IMR-90 (cell line): ENCODE measurements at regions not wholly inside any gene's neighbourhood (a gene's known extent, or its start where the extent isn't known, plus 50 kb on each side); places are given as distances from the start of the nearest gene placed in this dataset.
A peak's percentile ranks its signal among the peaks of the same experiment; 100 is the strongest.
"Not testable (repeated sequence)": the region's sequence is repeated elsewhere in the genome, so short reads cannot be mapped to it uniquely, and the experiment has no call there.

Source experiments
- ATAC-seq: fragments of 200-7000 bp; cut with Tn5 transposase; 2 replicates; pipeline ENCODE4 v1.9.1; 2020; ENCODE audit warnings: low read depth, mild to moderate bottlenecking, moderate library complexity
- BruUV-seq: library from RNA; stranded (reverse); fragments of 400-500 nt; replicated peaks from 2 replicates; lab custom pipeline; 2021; lab: Mats Ljungman, UMichigan
- CTCF ChIA-PET: fragments of 300-600 bp; formaldehyde crosslinking; extraction: SDS; loops from one replicate; lab custom pipeline; 2021; ENCODE audit warnings: antibody characterized with exemption; lab: Yijun Ruan, JAX
- POLR2A ChIA-PET: fragments of 300-600 bp; sonication (Branson Sonifier 250); formaldehyde crosslinking; loops from one replicate; lab custom pipeline; 2022; ENCODE audit warnings: antibody characterized with exemption; ENCODE audit not compliant: unreplicated experiment; lab: Charles Lee
- DNase-seq: peaks from one replicate; pipeline ENCODE4 v3.0.0; 2013
- H2AFZ ChIP-seq: replicated peaks from 2 replicates; pipeline ENCODE3; 2013; ENCODE audit warnings: low read length, mild to moderate bottlenecking; ENCODE audit not compliant: poor library complexity
- H2AK5ac ChIP-seq: 2 replicates; pipeline ENCODE4 v1.6.1; 2013; ENCODE audit warnings: low read depth, low read length, inconsistent platforms
- H2AK9ac ChIP-seq: replicated peaks from 2 replicates; pipeline ENCODE3; 2013; ENCODE audit warnings: mild to moderate bottlenecking, low read depth, low read length, moderate library complexity; ENCODE audit not compliant: poor library complexity
- H2BK120ac ChIP-seq: 2 replicates; pipeline ENCODE4 v1.6.1; 2013; ENCODE audit warnings: low read depth, low read length, inconsistent platforms
- H2BK15ac ChIP-seq: 3 replicates; pipeline ENCODE4 v1.6.1; 2013; ENCODE audit warnings: low read depth, low read length, inconsistent platforms
- H2BK20ac ChIP-seq: 2 replicates; pipeline ENCODE4 v1.6.1; 2013; ENCODE audit warnings: low read depth, mild to moderate bottlenecking, inconsistent platforms, low read length, moderate library complexity
- H2BK5ac ChIP-seq: 2 replicates; pipeline ENCODE4 v1.6.1; 2013; ENCODE audit warnings: mild to moderate bottlenecking, low read depth, low read length, inconsistent platforms; ENCODE audit not compliant: poor library complexity, severe bottlenecking
- H3K14ac ChIP-seq: replicated peaks from 2 replicates; pipeline ENCODE4 v1.6.1; 2013; ENCODE audit warnings: low read depth, low read length, inconsistent platforms
- H3K18ac ChIP-seq: 2 replicates; pipeline ENCODE4 v1.6.1; 2013; ENCODE audit warnings: low read depth, low read length, control low read depth
- H3K23ac ChIP-seq: 2 replicates; pipeline ENCODE4 v1.6.1; 2013; ENCODE audit warnings: low read depth, low read length, inconsistent platforms
- H3K27ac ChIP-seq: 2 replicates; pipeline ENCODE4 v1.5.1; 2013; ENCODE audit warnings: mild to moderate bottlenecking, control low read depth, low read length; ENCODE audit not compliant: insufficient read depth
- H3K27me3 ChIP-seq: 2 replicates; pipeline ENCODE4 v1.6.1; 2013; ENCODE audit warnings: low read length; ENCODE audit not compliant: control insufficient read depth, insufficient read depth
- H3K36me3 ChIP-seq: 2 replicates; pipeline ENCODE4 v1.6.1; 2013; ENCODE audit warnings: low read length, mixed read lengths; ENCODE audit not compliant: control insufficient read depth, insufficient read depth
- H3K4ac ChIP-seq: 2 replicates; pipeline ENCODE4 v1.6.1; 2013; ENCODE audit warnings: low read depth, low read length, inconsistent platforms
- H3K4me1 ChIP-seq: 2 replicates; pipeline ENCODE4 v1.6.1; 2013; ENCODE audit warnings: low read length, mixed read lengths; ENCODE audit not compliant: control insufficient read depth, insufficient read depth
- H3K4me2 ChIP-seq: 2 replicates; pipeline ENCODE4 v1.6.1; 2013; ENCODE audit warnings: low read depth, mild to moderate bottlenecking, control low read depth, low read length, moderate library complexity
- H3K4me3 ChIP-seq: 2 replicates; pipeline ENCODE4 v1.5.1; 2013; ENCODE audit warnings: low read depth, mild to moderate bottlenecking, control low read depth, low read length, moderate library complexity; ENCODE audit not compliant: insufficient read depth
- H3K56ac ChIP-seq: 2 replicates; pipeline ENCODE4 v1.6.1; 2013; ENCODE audit warnings: low read length, inconsistent platforms; ENCODE audit not compliant: insufficient read depth; ENCODE audit errors: extremely low read depth
- H3K79me1 ChIP-seq, 2 experiments: 2 replicates each; pipeline ENCODE4 v1.6.1; 2013; ENCODE audit warnings: low read length in 2 of 2, inconsistent platforms in 1 of 2, low read depth in 1 of 2
- H3K9ac ChIP-seq: 2 replicates; pipeline ENCODE4 v1.6.1; 2013; ENCODE audit warnings: low read depth, low read length, control low read depth
- H3K9me1 ChIP-seq: 2 replicates; pipeline ENCODE4 v1.6.1; 2013; ENCODE audit warnings: low read length, inconsistent platforms; ENCODE audit not compliant: insufficient read depth
- H3K9me3 ChIP-seq: 2 replicates; pipeline ENCODE4 v1.6.1; 2013; ENCODE audit warnings: low read length; ENCODE audit not compliant: control insufficient read depth, insufficient read depth
- H4K20me1 ChIP-seq: 2 replicates; pipeline ENCODE4 v1.6.1; 2013; ENCODE audit warnings: low read length, inconsistent platforms; ENCODE audit not compliant: insufficient read depth
- H4K5ac ChIP-seq: 2 replicates; pipeline ENCODE4 v1.6.1; 2013; ENCODE audit warnings: mild to moderate bottlenecking, low read depth, low read length, control low read depth
- H4K8ac ChIP-seq, 2 experiments: 2 replicates each; pipeline ENCODE4 v1.6.1; 2013; ENCODE audit warnings: low read depth in 2 of 2, low read length in 2 of 2, control low read depth in 1 of 2, inconsistent platforms in 1 of 2
- H4K91ac ChIP-seq: 2 replicates; pipeline ENCODE4 v1.6.1; 2013; ENCODE audit warnings: low read depth, low read length, inconsistent platforms; ENCODE audit not compliant: insufficient read depth
- FOS ChIP-seq: fragments of 150-350 bp; IDR thresholded peaks from 2 replicates; pipeline ENCODE4 v1.6.1; 2016; ENCODE audit warnings: low read depth, low read length
- WGBS, 2 experiments: methylation state at CpG; one replicate each; pipeline versions ENCODE4 v1.1.5 to v1.1.7; 2013; ENCODE audit warnings: missing lambda C conversion rate in 2 of 2; ENCODE audit not compliant: insufficient read length in 1 of 2; ENCODE audit errors: extremely low coverage in 2 of 2; 5-methylcytosine and 5-hydroxymethylcytosine counted together
- dilution Hi-C: fragments of 300-500 bp; cut with HindIII; formaldehyde crosslinking; loops from one replicate; pipeline ENCODE4 v1.14.3; 2018; ENCODE audit warnings: low sequenced_read_pairs; ENCODE audit not compliant: unreplicated experiment
- in situ Hi-C: fragments of 300-500 bp; cut with MboI; formaldehyde crosslinking; loops from 3 replicates; pipeline ENCODE4 v1.14.3; 2019; ENCODE audit warnings: low sequenced_read_pairs, inconsistent platforms, mixed read lengths
- intact Hi-C: fragments of 100-400 bp; cut with micrococcal nuclease; formaldehyde crosslinking; loops from 2 replicates; pipeline ENCODE4 v1.10.0; 2022
- TF ChIP-seq, protein P1 (sequence below): fragments of 150-350 bp; IDR thresholded peaks from 2 replicates; pipeline ENCODE4 v1.6.1; 2017; ENCODE audit warnings: mild to moderate bottlenecking, antibody characterized with exemption, low read length, low read depth

DNA sequence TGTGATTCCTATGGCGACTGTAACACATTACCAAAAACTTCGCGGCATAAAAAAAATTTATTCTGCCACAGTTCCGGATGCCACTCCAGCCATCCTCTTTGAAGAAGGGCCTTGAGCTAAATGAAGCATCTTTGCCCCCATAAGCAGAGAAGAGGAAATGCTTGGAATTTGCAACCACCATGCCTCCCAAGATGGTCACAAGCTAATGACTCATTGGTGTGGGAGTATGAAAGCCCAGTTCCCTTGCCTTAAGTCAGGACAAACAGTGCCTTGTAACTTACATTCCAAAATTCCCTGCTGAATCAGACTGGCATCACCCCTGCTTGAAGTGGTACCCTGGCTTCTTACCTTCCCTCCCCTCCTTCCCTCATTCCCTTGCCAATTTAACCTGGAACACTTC lies 1077.4 kb downstream of the EPHA3 start:
- Histone ChIP-seq H2AK5ac (no peak overlapping the region), H3K36me3 (no peaks in the 10 kb centered on the region), H3K4me1 (no peaks in the 10 kb centered on the region), H3K79me1 (no peaks in the 10 kb centered on the region), H2BK5ac (no peak overlapping the region), H3K27me3 (no peaks in the 10 kb centered on the region), H3K4ac (no peak overlapping the region), H2BK120ac (no peak overlapping the region), H2AK9ac (no peak overlapping the region), H3K4me2 (no peak overlapping the region), H4K8ac (no peak overlapping the region), H3K27ac (no peak overlapping the region), H2BK15ac (no peak overlapping the region), H3K18ac (no peak overlapping the region), H4K91ac (no peak overlapping the region), H4K20me1 (no peaks in the 10 kb centered on the region), H3K9me1 (no peaks in the 10 kb centered on the region), H3K14ac (no peak overlapping the region), H3K9ac (no peak overlapping the region), H3K9me3 (no peaks in the 10 kb centered on the region), H3K4me3 (no peak overlapping the region), H3K23ac (no peak overlapping the region), H4K5ac (no peak overlapping the region), H2BK20ac (no peak overlapping the region), H2AFZ (no peak overlapping the region), H3K56ac (no peak overlapping the region)
- TF ChIP-seq FOS = no peak
- TF ChIP-seq, protein P1, sequence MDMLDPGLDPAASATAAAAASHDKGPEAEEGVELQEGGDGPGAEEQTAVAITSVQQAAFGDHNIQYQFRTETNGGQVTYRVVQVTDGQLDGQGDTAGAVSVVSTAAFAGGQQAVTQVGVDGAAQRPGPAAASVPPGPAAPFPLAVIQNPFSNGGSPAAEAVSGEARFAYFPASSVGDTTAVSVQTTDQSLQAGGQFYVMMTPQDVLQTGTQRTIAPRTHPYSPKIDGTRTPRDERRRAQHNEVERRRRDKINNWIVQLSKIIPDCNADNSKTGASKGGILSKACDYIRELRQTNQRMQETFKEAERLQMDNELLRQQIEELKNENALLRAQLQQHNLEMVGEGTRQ = no peak
- BruUV-seq = no TSS peak
- intact Hi-C loops (loop anchor here (10.0 kb wide), 1 partner anchor 1070 kb away; no protein-coding TSS in a partner anchor), in situ Hi-C loops (loop anchor here (10.0 to 25.0 kb wide), 2 partner anchors 98 to 1980 kb away; no protein-coding TSS in a partner anchor), dilution Hi-C loops (no loop called here)
- ChIA-PET POLR2A (no interaction called here), CTCF (no interaction called here)
- 0 out of 2 replicates have a peak, but pooled peaks have one; percentile 21 for ATAC-seq
- WGBS, 2 experiments = no CpG with 5 or more reads among the region's 4 CpGs
- DNase-seq = peak; percentile 8

DNA sequence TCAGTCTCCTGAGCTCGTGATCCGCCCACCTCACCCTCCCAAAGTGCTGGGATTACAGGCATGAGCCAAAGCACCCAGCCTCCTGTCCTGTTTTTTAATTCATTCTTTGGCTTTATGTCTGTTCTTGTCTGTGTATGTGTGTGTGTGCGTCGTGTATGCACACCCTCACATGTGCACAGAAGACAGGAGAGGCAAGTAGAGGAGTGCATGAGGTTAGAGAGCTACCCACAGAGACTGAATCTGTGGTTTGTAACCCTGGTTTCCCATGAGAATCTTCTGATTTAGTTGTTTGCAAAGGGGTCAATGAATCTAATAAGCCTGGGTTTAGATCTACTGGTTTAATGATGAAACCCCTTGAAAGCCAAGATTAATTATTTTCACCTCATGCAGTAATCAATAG lies 1090.0 kb downstream of the EPHA3 start:
- no CpG with 5 or more reads among the region's 4 CpGs for WGBS, 2 experiments
- dilution Hi-C loops, H3K18ac ChIP-seq, BruUV-seq, H3K27ac ChIP-seq, H2BK20ac ChIP-seq, H3K9ac ChIP-seq, H4K8ac ChIP-seq, H3K56ac ChIP-seq, POLR2A ChIA-PET, H3K27me3 ChIP-seq, H3K4ac ChIP-seq, H2AK5ac ChIP-seq, H2BK5ac ChIP-seq, H3K14ac ChIP-seq, H2BK120ac ChIP-seq, ATAC-seq, H3K4me3 ChIP-seq, H3K4me2 ChIP-seq, H3K36me3 ChIP-seq, intact Hi-C loops, H2AK9ac ChIP-seq, H2AFZ ChIP-seq, CTCF ChIA-PET, H3K79me1 ChIP-seq, H3K23ac ChIP-seq, H4K20me1 ChIP-seq, H4K5ac ChIP-seq, H3K9me1 ChIP-seq, H3K9me3 ChIP-seq, DNase-seq, H3K4me1 ChIP-seq, H4K91ac ChIP-seq, H2BK15ac ChIP-seq: not testable (repeated sequence)
- in situ Hi-C loops = loop anchor here (25.0 kb wide), 1 partner anchor 110 kb away; no protein-coding TSS in a partner anchor
